GM18511 (cell line): ENCODE measurements at regions not wholly inside any gene's neighbourhood (a gene's known extent, or its start where the extent isn't known, plus 50 kb on each side); places are given as distances from the start of the nearest gene placed in this dataset.
"Not testable (repeated sequence)": the region's sequence is repeated elsewhere in the genome, so short reads cannot be mapped to it uniquely, and the experiment has no call there.

Source experiments
- ATAC-seq: cut with Tn5 transposase; IDR thresholded peaks from one replicate; pipeline ENCODE4 v1.9.1; 2021; ENCODE audit warnings: mild to moderate bottlenecking, moderate library complexity; ENCODE audit not compliant: unreplicated experiment

- ATAC-seq, result no peak
These were observed 92.7 kb downstream of the C12orf75 start for GRCh38 chr12:105423237-105423636.

GRCh38 chr12:105423921-105424320 lies 93.4 kb downstream of the C12orf75 start:
- no peak for ATAC-seq

GRCh38 chr12:105425254-105426174 lies 95.0 kb downstream of the C12orf75 start:
- no peak for ATAC-seq

- no peak for ATAC-seq
These were observed 96.3 kb downstream of the C12orf75 start for GRCh38 chr12:105426766-105427165.

GRCh38 chr12:105427883-105428282 lies 97.4 kb downstream of the C12orf75 start:
- no peak for ATAC-seq

- no peak for ATAC-seq
These were observed 98.4 kb downstream of the C12orf75 start for GRCh38 chr12:105428793-105429395.

GRCh38 chr12:105429511-105429910 lies 99.0 kb downstream of the C12orf75 start:
- no peak for ATAC-seq

GRCh38 chr12:105431537-105432100 lies 101.1 kb downstream of the C12orf75 start:
- no peak for ATAC-seq

GRCh38 chr12:105433804-105434203 lies 103.3 kb downstream of the C12orf75 start:
- ATAC-seq, result no peak

- ATAC-seq, result no peak
These were observed 106.1 kb downstream of the C12orf75 start for GRCh38 chr12:105436636-105437035.

GRCh38 chr12:105440037-105440664 lies 109.7 kb downstream of the C12orf75 start:
- no peak for ATAC-seq

GRCh38 chr12:105443802-105444652 lies 113.5 kb downstream of the C12orf75 start:
- no peak for ATAC-seq

- no peak for ATAC-seq
These were observed 114.2 kb downstream of the C12orf75 start for GRCh38 chr12:105444653-105445102.

GRCh38 chr12:105445249-105445648 lies 114.8 kb downstream of the C12orf75 start:
- ATAC-seq, result no peak

- no peak for ATAC-seq
These were observed 115.2 kb downstream of the C12orf75 start for GRCh38 chr12:105445649-105446048.

- not testable (repeated sequence) for ATAC-seq
These were observed 116.0 kb downstream of the C12orf75 start for GRCh38 chr12:105446460-105446859.

GRCh38 chr12:105449431-105449830 lies 118.9 kb downstream of the C12orf75 start:
- no peak for ATAC-seq

GRCh38 chr12:105451211-105451610 lies 120.7 kb downstream of the C12orf75 start:
- no peak for ATAC-seq

GRCh38 chr12:105451798-105452197 lies 121.3 kb downstream of the C12orf75 start:
- no peak for ATAC-seq

GRCh38 chr12:105453316-105453715 lies 122.8 kb downstream of the C12orf75 start:
- no peak for ATAC-seq
